ENCODE measurements at regions not wholly inside any gene's neighbourhood (a gene's known extent, or its start where the extent isn't known, plus 50 kb on each side); places are given as distances from the start of the nearest gene placed in this dataset.

GRCh38 chr4:96504386-96504785, 664.5 kb downstream of the PDHA2 start:
- no peak for FAIRE-seq

GRCh38 chr4:96509039-96509741, 669.3 kb downstream of the PDHA2 start:
- no peaks in the 10 kb centered on the region for H4K20me1 ChIP-seq (ENCODE audit: control insufficient read depth, extremely low read depth, insufficient read depth, low read length)
- no peak overlapping the region for H2AFZ ChIP-seq (ENCODE audit: control insufficient read depth, low read length)
- H3K9me3 ChIP-seq (ENCODE audit: control insufficient read depth, low read depth, low read length), result no peaks in the 10 kb centered on the region
- no peaks in the 10 kb centered on the region for H3K27me3 ChIP-seq (ENCODE audit: control insufficient read depth, extremely low read depth, insufficient read depth, low read length)
- no peaks in the 10 kb centered on the region for H3K36me3 ChIP-seq (ENCODE audit: control insufficient read depth in 2 of 2, extremely low read depth in 1 of 2, insufficient read depth in 2 of 2, low read length in 2 of 2)
- no peak for TF ChIP-seq EZH2 (IDR thresholded peaks at IDR 0.05; ENCODE audit: low read length)
- TF ChIP-seq CTCF (optimal IDR thresholded peaks at IDR 0.05 in 1 of 3, IDR thresholded peaks at IDR 0.05 in 1 of 3, conservative IDR thresholded peaks at IDR 0.05 in 1 of 3; ENCODE audit: extremely low read depth in 1 of 3, insufficient read depth in 2 of 3, low read length in 3 of 3), result no peak
- no peak overlapping the region for H3K27ac ChIP-seq (ENCODE audit: control insufficient read depth, insufficient read depth, low read length)
- dilution Hi-C loops (cut with MboI; ENCODE audit: extremely low pct_ligation_motif_present, low sequenced_read_pairs), result no loop called here
- H3K9me1 ChIP-seq (ENCODE audit: control insufficient read depth, extremely low read depth, insufficient read depth, low read length), result no peaks in the 10 kb centered on the region
- FAIRE-seq, result no peak
- H3K9ac ChIP-seq (ENCODE audit: control insufficient read depth, extremely low read depth, insufficient read depth, low read length), result no peak overlapping the region
- no peaks in the 10 kb centered on the region for H3K4me1 ChIP-seq (ENCODE audit: control insufficient read depth, extremely low read depth, insufficient read depth, low read length)
- no peak overlapping the region for H3K4me3 ChIP-seq (ENCODE audit: control insufficient read depth in 2 of 3, extremely low read depth in 1 of 3, insufficient read depth in 2 of 3, low read depth in 1 of 3, low read length in 3 of 3)
- no peak for DNase-seq (ENCODE audit: low read depth, low spot score)
- no peak overlapping the region for H3K4me2 ChIP-seq (ENCODE audit: control insufficient read depth, extremely low read depth, insufficient read depth, low read depth, low read length)
- no peaks in the 10 kb centered on the region for H3K79me2 ChIP-seq (ENCODE audit: control insufficient read depth, insufficient read depth, low read length)

More at GRCh38 chr4:96504386-96504785, 664.5 kb downstream of the PDHA2 start:
- H3K9me3 ChIP-seq (ENCODE audit: control insufficient read depth, low read depth, low read length), result no peaks in the 10 kb centered on the region
- H3K9ac ChIP-seq (ENCODE audit: control insufficient read depth, extremely low read depth, insufficient read depth, low read length), result no peak overlapping the region
- no peaks in the 10 kb centered on the region for H3K27me3 ChIP-seq (ENCODE audit: control insufficient read depth, extremely low read depth, insufficient read depth, low read length)
- H3K79me2 ChIP-seq (ENCODE audit: control insufficient read depth, insufficient read depth, low read length), result no peaks in the 10 kb centered on the region
- no peak overlapping the region for H3K4me3 ChIP-seq (ENCODE audit: control insufficient read depth in 2 of 3, extremely low read depth in 1 of 3, insufficient read depth in 2 of 3, low read depth in 1 of 3, low read length in 3 of 3)
- no peak overlapping the region for H3K27ac ChIP-seq (ENCODE audit: control insufficient read depth, insufficient read depth, low read length)
- DNase-seq (ENCODE audit: low read depth, low spot score), result no peak
- H3K4me1 ChIP-seq (ENCODE audit: control insufficient read depth, extremely low read depth, insufficient read depth, low read length), result no peaks in the 10 kb centered on the region
- no peak overlapping the region for H3K4me2 ChIP-seq (ENCODE audit: control insufficient read depth, extremely low read depth, insufficient read depth, low read depth, low read length)
- TF ChIP-seq EZH2 (IDR thresholded peaks at IDR 0.05; ENCODE audit: low read length), result no peak
- TF ChIP-seq CTCF (optimal IDR thresholded peaks at IDR 0.05 in 1 of 3, IDR thresholded peaks at IDR 0.05 in 1 of 3, conservative IDR thresholded peaks at IDR 0.05 in 1 of 3; ENCODE audit: extremely low read depth in 1 of 3, insufficient read depth in 2 of 3, low read length in 3 of 3), result no peak
- no peaks in the 10 kb centered on the region for H4K20me1 ChIP-seq (ENCODE audit: control insufficient read depth, extremely low read depth, insufficient read depth, low read length)
- H2AFZ ChIP-seq (ENCODE audit: control insufficient read depth, low read length), result no peak overlapping the region
- H3K9me1 ChIP-seq (ENCODE audit: control insufficient read depth, extremely low read depth, insufficient read depth, low read length), result no peaks in the 10 kb centered on the region
- no peaks in the 10 kb centered on the region for H3K36me3 ChIP-seq (ENCODE audit: control insufficient read depth in 2 of 2, extremely low read depth in 1 of 2, insufficient read depth in 2 of 2, low read length in 2 of 2)
- dilution Hi-C loops (cut with MboI; ENCODE audit: extremely low pct_ligation_motif_present, low sequenced_read_pairs), result no loop called here

Data from keratinocyte (primary cell).